HepG2 (cell line): ENCODE measurements at regions not wholly inside any gene's neighbourhood (a gene's known extent, or its start where the extent isn't known, plus 50 kb on each side); places are given as distances from the start of the nearest gene placed in this dataset.

ENCODE experiments used
- ATAC-seq: fragments of 200-7000 bp; cut with Tn5 transposase; 3 replicates; pipeline ENCODE4 v1.9.1; 2020; ENCODE audit warnings: mild to moderate bottlenecking, moderate library complexity
- BruUV-seq: library from RNA; stranded (reverse); fragments of 400-500 nt; replicated peaks from 2 replicates; lab custom pipeline; 2021; lab: Mats Ljungman, UMichigan
- CTCF ChIA-PET: fragments of 300-600 bp; formaldehyde crosslinking; extraction: SDS; loops from one replicate; lab custom pipeline; 2021; ENCODE audit warnings: low total read pairs, inconsistent platforms, low intra/inter-chr PET ratio; lab: Yijun Ruan, JAX
- POLR2A ChIA-PET: fragments of 350-600 bp; sonication (Branson Sonifier 250); formaldehyde crosslinking; loops from one replicate; lab custom pipeline; 2020; ENCODE audit warnings: antibody characterized with exemption, inconsistent platforms; lab: Yijun Ruan, JAX
- DNase-seq: peaks from one replicate; pipeline ENCODE4 v3.0.0-alpha.2; 2015; ENCODE audit warnings: low spot score
- FAIRE-seq: peaks from 3 replicates; lab custom pipeline; 2011; peaks lifted over from hg19 to GRCh38; lab: Jason Lieb, UNC
- H2AFZ ChIP-seq: one replicate; pipeline ENCODE4 v1.6.1; 2011; ENCODE audit warnings: low read length, inconsistent platforms
- H3K27ac ChIP-seq: fragments of 300-600 bp; 3 replicates; pipeline ENCODE4 v1.8.0; 2011; ENCODE audit warnings: mixed run types, mild to moderate bottlenecking, mixed read lengths, low read length, inconsistent platforms; ENCODE audit not compliant: insufficient read depth; ENCODE audit errors: extremely low read length
- H3K27me3 ChIP-seq, 2 experiments: fragments of 200-600 bp in 1 of 2; 2 replicates in 1 of 2; 3 replicates in 1 of 2; pipeline versions ENCODE4 v1.6.0 to v1.8.0; 2011; ENCODE audit warnings: low read length in 2 of 2, mild to moderate bottlenecking in 2 of 2, moderate library complexity in 2 of 2, inconsistent platforms in 1 of 2; ENCODE audit not compliant: insufficient read depth in 2 of 2, control insufficient read depth in 1 of 2
- H3K36me3 ChIP-seq, 2 experiments: fragments of 200-600 bp in 1 of 2; replicated peaks in 1 of 2; 2 replicates in 1 of 2; 3 replicates in 1 of 2; pipeline versions ENCODE4 v1.5.1 to v1.8.0; 2011; ENCODE audit warnings: low read length in 2 of 2, inconsistent platforms in 1 of 2; ENCODE audit not compliant: insufficient read depth in 2 of 2, control insufficient read depth in 1 of 2
- H3K4me1 ChIP-seq: 2 replicates; pipeline ENCODE4 v1.5.1; 2012; ENCODE audit warnings: low read length, inconsistent platforms; ENCODE audit not compliant: insufficient read depth
- H3K4me2 ChIP-seq: 2 replicates; pipeline ENCODE4 v1.6.0; 2011; ENCODE audit warnings: low read depth, low read length, inconsistent platforms
- H3K4me3 ChIP-seq, 3 experiments: fragments of 200-600 bp in 1 of 3; sonication (generic), shearing (Covaris generic) in 1 of 3; replicated peaks in 1 of 3; 2 replicates each; pipeline ENCODE4 v1.5.1; 2011 to 2016; ENCODE audit warnings: low read length in 3 of 3, inconsistent platforms in 2 of 3, low read depth in 2 of 3, mild to moderate bottlenecking in 2 of 3, control low read depth in 1 of 3, mixed read lengths in 1 of 3; ENCODE audit not compliant: insufficient read depth in 1 of 3
- H3K79me2 ChIP-seq: one replicate; pipeline ENCODE4 v1.6.1; 2011; ENCODE audit warnings: low read length, inconsistent platforms; ENCODE audit not compliant: insufficient read depth
- H3K9ac ChIP-seq: 2 replicates; pipeline ENCODE4 v1.6.0; 2011; ENCODE audit warnings: mild to moderate bottlenecking, low read depth, low read length, inconsistent platforms; ENCODE audit not compliant: insufficient read depth
- H3K9me3 ChIP-seq: 2 replicates; pipeline ENCODE4 v1.5.1; 2012; ENCODE audit warnings: mild to moderate bottlenecking, low read length
- H4K20me1 ChIP-seq: 2 replicates; pipeline ENCODE4 v1.6.0; 2011; ENCODE audit warnings: inconsistent platforms, mild to moderate bottlenecking, low read length, moderate library complexity; ENCODE audit not compliant: insufficient read depth
- ARNT ChIP-seq: fragments of 450-650 bp; IDR thresholded peaks from 2 replicates; pipeline ENCODE4 v1.6.1; 2017
- ASH2L ChIP-seq: fragments of 300-600, 200-600 bp; sonication (generic); IDR thresholded peaks from 2 replicates; pipeline ENCODE4 v1.7.0; 2017; ENCODE audit warnings: low read depth, mild to moderate bottlenecking, moderate library complexity, mixed read lengths, low read length; ENCODE audit not compliant: insufficient read length
- DNMT3B ChIP-seq: conservative IDR thresholded peaks from 2 replicates; pipeline ENCODE4 v1.6.1; 2016; ENCODE audit warnings: missing biosample characterization, control low read depth
- ELF1 ChIP-seq: sonication (generic); formaldehyde crosslinking; IDR thresholded peaks from 2 replicates; pipeline ENCODE4 v1.4.0; 2020; ENCODE audit warnings: missing genetic modification reagents
- EZH2 ChIP-seq: conservative IDR thresholded peaks from 2 replicates; pipeline ENCODE4 v1.6.1; 2012; ENCODE audit warnings: mild to moderate bottlenecking, low read depth, low read length, moderate library complexity
- GLMP ChIP-seq: sonication (generic); formaldehyde crosslinking; IDR thresholded peaks from 2 replicates; pipeline ENCODE4 v1.9.0; 2021; ENCODE audit warnings: missing genetic modification reagents, mild to moderate bottlenecking, borderline replicate concordance
- GMEB1 ChIP-seq: sonication (generic); formaldehyde crosslinking; IDR thresholded peaks from 2 replicates; pipeline ENCODE4 v1.5.1; 2020; ENCODE audit warnings: missing genetic modification reagents, mild to moderate bottlenecking, borderline replicate concordance
- HMGA1 ChIP-seq: sonication (generic); formaldehyde crosslinking; conservative IDR thresholded peaks from 2 replicates; pipeline ENCODE4 v1.4.0; 2020; ENCODE audit warnings: missing genetic modification reagents
- NCOA2 ChIP-seq: sonication (generic); formaldehyde crosslinking; IDR thresholded peaks from 2 replicates; pipeline ENCODE4 v1.8.0; 2022; ENCODE audit warnings: inconsistent platforms
- NR1H2 ChIP-seq: sonication (generic); formaldehyde crosslinking; IDR thresholded peaks from 2 replicates; pipeline ENCODE4 v1.8.1; 2022; ENCODE audit warnings: low read depth, missing genetic modification reagents, borderline replicate concordance
- SATB2 ChIP-seq: sonication (generic); formaldehyde crosslinking; IDR thresholded peaks from 2 replicates; pipeline ENCODE4 v1.5.0; 2020; ENCODE audit warnings: missing genetic modification reagents
- ZBTB25 ChIP-seq: IDR thresholded peaks from 2 replicates; pipeline ENCODE4 v1.6.1; 2018; ENCODE audit warnings: missing genetic modification reagents
- ZBTB7B ChIP-seq: sonication (generic); formaldehyde crosslinking; IDR thresholded peaks from 2 replicates; pipeline ENCODE4 v1.4.0; 2020; ENCODE audit warnings: missing genetic modification reagents
- ZFP36L1 ChIP-seq: sonication (generic); formaldehyde crosslinking; IDR thresholded peaks from 2 replicates; pipeline ENCODE4 v1.8.0; 2022; ENCODE audit warnings: mild to moderate bottlenecking, missing genetic modification reagents, moderate library complexity
- ZKSCAN5 ChIP-seq: sonication (generic); formaldehyde crosslinking; IDR thresholded peaks from 2 replicates; pipeline ENCODE4 v1.5.1; 2020; ENCODE audit warnings: mild to moderate bottlenecking, missing genetic modification reagents
- ZMYM3 ChIP-seq: sonication (generic); formaldehyde crosslinking; IDR thresholded peaks from 2 replicates; pipeline ENCODE4 v1.5.1; 2020; ENCODE audit warnings: mild to moderate bottlenecking, missing genetic modification reagents
- ZNF367 ChIP-seq: sonication (generic); formaldehyde crosslinking; IDR thresholded peaks from 2 replicates; pipeline ENCODE4 v1.4.0; 2020; ENCODE audit warnings: missing genetic modification reagents, borderline replicate concordance
- ZNF790 ChIP-seq: sonication (generic); formaldehyde crosslinking; IDR thresholded peaks from 2 replicates; pipeline ENCODE4 v1.8.0; 2022; ENCODE audit warnings: missing genetic modification reagents, mild to moderate bottlenecking, borderline replicate concordance
- WGBS: methylation state at CpG from one replicate; pipeline ENCODE4 v1.1.6; 2017; ENCODE audit warnings: low lambda C conversion rate; 5-methylcytosine and 5-hydroxymethylcytosine counted together
- in situ Hi-C: cut with HindIII; loops from 2 replicates; pipeline ENCODE4 v1.10.0; 2017; ENCODE audit warnings: low pct_unique_long_range_greater_than_20kb; ENCODE audit not compliant: extremely low pct_ligation_motif_present
- intact Hi-C: fragments of 100-400 bp; cut with micrococcal nuclease; formaldehyde crosslinking; loops from one replicate; pipeline ENCODE4 v1.10.0; 2022; ENCODE audit not compliant: unreplicated experiment

- in situ Hi-C loops, result no loop called here
- no peak overlapping the region for H3K4me3 ChIP-seq
- 32% methylated on average over 5 of the region's 5 CpGs for WGBS
- no peaks in the 10 kb centered on the region for H3K9me3 ChIP-seq
- POLR2A ChIA-PET, result no interaction called here
- no peak overlapping the region for H3K4me2 ChIP-seq
- no peaks in the 10 kb centered on the region for H4K20me1 ChIP-seq
- no peak for TF ChIP-seq HMGA1 (CRISPR knock-in tag)
- no peak for TF ChIP-seq SATB2 (CRISPR knock-in tag)
- TF ChIP-seq ZNF367 (CRISPR knock-in tag), result no peak
- no peak for TF ChIP-seq ELF1 (CRISPR knock-in tag)
- TF ChIP-seq ZMYM3 (CRISPR knock-in tag), result no peak
- TF ChIP-seq GLMP (CRISPR knock-in tag), result no peak
- TF ChIP-seq, all 625 proteins: peak for 0
- H3K27ac ChIP-seq, result no peak overlapping the region
- CTCF ChIA-PET, result no interaction called here
- no TSS peak for BruUV-seq
- FAIRE-seq (no peak), DNase-seq (no peak), ATAC-seq (no peak)
- H3K4me1 ChIP-seq, result no peaks in the 10 kb centered on the region
- no peak overlapping the region for H2AFZ ChIP-seq
- no peaks in the 10 kb centered on the region for H3K79me2 ChIP-seq
- H3K27me3 ChIP-seq, result 0 out of 5 replicates have a peak, but pooled peaks cover 0 to 4% of the 10 kb centered on the region in 2 experiments
- intact Hi-C loops, result no loop called here
- H3K36me3 ChIP-seq, result no peaks in the 10 kb centered on the region
- H3K9ac ChIP-seq, result no peak overlapping the region
Observed at GRCh38 chr2:117745537-117745936, 69.0 kb upstream of the DDX18 start.

- H3K9me3 ChIP-seq, result peaks cover 4% of the 10 kb centered on the region; the same call in 1 of the 2 replicates
- intact Hi-C loops, result no loop called here
- H3K36me3 ChIP-seq, result no peaks in the 10 kb centered on the region
- H3K79me2 ChIP-seq, result no peaks in the 10 kb centered on the region
- no peak for DNase-seq
- CTCF ChIA-PET, result no interaction called here
- FAIRE-seq, result no peak
- H3K4me3 ChIP-seq, result no peak overlapping the region
- no peak overlapping the region for H3K9ac ChIP-seq
- no peak for ATAC-seq
- POLR2A ChIA-PET, result no interaction called here
- no peaks in the 10 kb centered on the region for H3K27me3 ChIP-seq
- no peak overlapping the region for H2AFZ ChIP-seq
- no TSS peak for BruUV-seq
- H4K20me1 ChIP-seq, result no peaks in the 10 kb centered on the region
- WGBS, result 0% methylated on average over 2 of the region's 2 CpGs
- H3K27ac ChIP-seq, result no peak overlapping the region
- in situ Hi-C loops, result loop anchor here (25.0 kb wide), 1 partner anchor 293 kb away; no protein-coding TSS in a partner anchor
- no peak overlapping the region for H3K4me2 ChIP-seq
- H3K4me1 ChIP-seq, result no peaks in the 10 kb centered on the region
- no peak for TF ChIP-seq ARNT
- TF ChIP-seq NCOA2 (CRISPR knock-in tag), result no peak
- no peak for TF ChIP-seq ZKSCAN5
- TF ChIP-seq NR1H2 (CRISPR knock-in tag), result no peak
- no peak for TF ChIP-seq EZH2
- TF ChIP-seq ZFP36L1 (CRISPR knock-in tag), result no peak
- TF ChIP-seq GMEB1 (CRISPR knock-in tag), result no peak
- TF ChIP-seq ASH2L, result no peak
- no peak for TF ChIP-seq ZBTB25 (CRISPR knock-in tag)
- no peak for TF ChIP-seq ZBTB7B
- TF ChIP-seq DNMT3B, result no peak
- TF ChIP-seq ZNF790, result no peak
Observed at GRCh38 chr2:117755768-117756167, 58.7 kb upstream of the DDX18 start.
